MM.1S (cell line): ENCODE measurements at regions not wholly inside any gene's neighbourhood (a gene's known extent, or its start where the extent isn't known, plus 50 kb on each side); places are given as distances from the start of the nearest gene placed in this dataset.

Source experiments
- DNase-seq: peaks from one replicate; pipeline ENCODE4 v3.0.0-alpha.2; 2015
- H2AFZ ChIP-seq: fragments of 300-600 bp; sonication (generic); 2 replicates; pipeline ENCODE4 v1.6.0; 2016; ENCODE audit warnings: antibody characterized with exemption, low read length
- H3F3A ChIP-seq: fragments of 300-600 bp; sonication (generic); 2 replicates; pipeline ENCODE4 v1.6.1; 2016; ENCODE audit warnings: mild to moderate bottlenecking, antibody characterized with exemption, low read length, moderate library complexity, mixed read lengths; ENCODE audit not compliant: insufficient read depth
- H3K27ac ChIP-seq: fragments of 300-600 bp; sonication (generic); 2 replicates; pipeline ENCODE4 v1.5.1; 2016; ENCODE audit warnings: mild to moderate bottlenecking, low read length
- H3K27me3 ChIP-seq: fragments of 300-600 bp; sonication (generic); replicated peaks from 2 replicates; pipeline ENCODE4 v1.6.0; 2016; ENCODE audit warnings: low read length; ENCODE audit not compliant: insufficient read depth
- H3K36me3 ChIP-seq: fragments of 300-600 bp; sonication (generic); replicated peaks from 2 replicates; pipeline ENCODE4 v1.6.1; 2016; ENCODE audit warnings: mild to moderate bottlenecking, low read length, mixed read lengths; ENCODE audit not compliant: insufficient read depth
- H3K4me1 ChIP-seq: fragments of 300-600 bp; sonication (generic); 2 replicates; pipeline ENCODE4 v1.6.1; 2016; ENCODE audit warnings: low read length, mixed read lengths
- H3K4me2 ChIP-seq: fragments of 300-600 bp; sonication (generic); 2 replicates; pipeline ENCODE4 v1.6.0; 2016; ENCODE audit warnings: low read depth, low read length
- H3K4me3 ChIP-seq: fragments of 300-600 bp; sonication (generic); 2 replicates; pipeline ENCODE4 v1.5.1; 2016; ENCODE audit warnings: low read length, mixed read lengths
- H3K79me2 ChIP-seq: fragments of 300-600 bp; sonication (generic); 2 replicates; pipeline ENCODE4 v1.6.1; 2016; ENCODE audit warnings: mixed run types, low read length, mixed read lengths
- H3K9ac ChIP-seq: fragments of 300-600 bp; sonication (generic); 2 replicates; pipeline ENCODE4 v1.6.1; 2016; ENCODE audit warnings: low read length, mixed read lengths
- H3K9me2 ChIP-seq: fragments of 300-600 bp; sonication (generic); replicated peaks from 2 replicates; pipeline ENCODE4 v1.6.1; 2016; ENCODE audit warnings: mild to moderate bottlenecking, low read length, mixed read lengths; ENCODE audit not compliant: insufficient read depth
- H3K9me3 ChIP-seq: fragments of 300-600 bp; sonication (generic); replicated peaks from 2 replicates; pipeline ENCODE4 v1.6.1; 2016; ENCODE audit warnings: mild to moderate bottlenecking, low read length, mixed read lengths; ENCODE audit not compliant: insufficient read depth
- H4K20me1 ChIP-seq: fragments of 300-600 bp; sonication (generic); 2 replicates; pipeline ENCODE4 v1.6.1; 2016; ENCODE audit warnings: mild to moderate bottlenecking, low read length, moderate library complexity, mixed read lengths; ENCODE audit not compliant: insufficient read depth
- CTCF ChIP-seq: fragments of 300-600 bp; sonication (generic); IDR thresholded peaks from 2 replicates; pipeline ENCODE4 v1.5.1; 2016; ENCODE audit warnings: antibody characterized with exemption, low read length, mixed read lengths
- EZH2 ChIP-seq: fragments of 300-600 bp; sonication (generic); optimal IDR thresholded peaks from 2 replicates; pipeline ENCODE3; 2017; ENCODE audit warnings: low read depth, mild to moderate bottlenecking, antibody characterized with exemption, low read length, mixed read lengths
- EZH2phosphoT487 ChIP-seq: fragments of 300-600 bp; sonication (generic); IDR thresholded peaks from 2 replicates; pipeline ENCODE4 v1.6.1; 2018; ENCODE audit warnings: antibody characterized with exemption, low read length

GRCh38 chrX:97685753-97686152, 802.0 kb downstream of the RPA4 start:
- Histone ChIP-seq H3K79me2 (no peaks in the 10 kb centered on the region), H3K27ac (no peak overlapping the region), H3K4me1 (no peaks in the 10 kb centered on the region), H3K9ac (no peak overlapping the region), H3K4me3 (no peak overlapping the region), H2AFZ (no peak overlapping the region), H3F3A (no peaks in the 10 kb centered on the region), H3K4me2 (no peak overlapping the region), H3K27me3 (no peaks in the 10 kb centered on the region), H3K9me2 (no peaks in the 10 kb centered on the region), H3K9me3 (no peaks in the 10 kb centered on the region), H3K36me3 (no peaks in the 10 kb centered on the region), H4K20me1 (no peaks in the 10 kb centered on the region)
- TF ChIP-seq CTCF (peak; percentile 77), EZH2 (no peak), EZH2phosphoT487 (no peak)
- peak; percentile 53 for DNase-seq

GRCh38 chrX:97691901-97692455, 808.3 kb downstream of the RPA4 start:
- no peaks in the 10 kb centered on the region for H3K9me2 ChIP-seq
- H3K4me3 ChIP-seq, result no peak overlapping the region
- H3K27me3 ChIP-seq, result no peaks in the 10 kb centered on the region
- H3K9ac ChIP-seq, result no peak overlapping the region
- no peak for TF ChIP-seq EZH2
- no peak for TF ChIP-seq EZH2phosphoT487
- no peak for TF ChIP-seq CTCF
- H3K4me1 ChIP-seq, result no peaks in the 10 kb centered on the region
- no peaks in the 10 kb centered on the region for H4K20me1 ChIP-seq
- no peaks in the 10 kb centered on the region for H3K79me2 ChIP-seq
- no peaks in the 10 kb centered on the region for H3F3A ChIP-seq
- no peak overlapping the region for H3K27ac ChIP-seq
- no peak overlapping the region for H2AFZ ChIP-seq
- no peak overlapping the region for H3K4me2 ChIP-seq
- H3K9me3 ChIP-seq, result no peaks in the 10 kb centered on the region
- H3K36me3 ChIP-seq, result no peaks in the 10 kb centered on the region
- no peak for DNase-seq

GRCh38 chrX:97692575-97692974, 808.9 kb downstream of the RPA4 start:
- no peak for TF ChIP-seq EZH2
- no peak for TF ChIP-seq CTCF
- no peak for TF ChIP-seq EZH2phosphoT487
- no peaks in the 10 kb centered on the region for H3K4me1 ChIP-seq
- no peaks in the 10 kb centered on the region for H3K9me3 ChIP-seq
- H3K27me3 ChIP-seq, result no peaks in the 10 kb centered on the region
- H3K79me2 ChIP-seq, result no peaks in the 10 kb centered on the region
- no peak overlapping the region for H3K4me3 ChIP-seq
- H3K27ac ChIP-seq, result no peak overlapping the region
- H3F3A ChIP-seq, result no peaks in the 10 kb centered on the region
- DNase-seq, result no peak
- H4K20me1 ChIP-seq, result no peaks in the 10 kb centered on the region
- H3K4me2 ChIP-seq, result no peak overlapping the region
- H2AFZ ChIP-seq, result no peak overlapping the region
- H3K9ac ChIP-seq, result no peak overlapping the region
- no peaks in the 10 kb centered on the region for H3K36me3 ChIP-seq
- H3K9me2 ChIP-seq, result no peaks in the 10 kb centered on the region
